GM12865 (cell line): ENCODE measurements at regions not wholly inside any gene's neighbourhood (a gene's known extent, or its start where the extent isn't known, plus 50 kb on each side); places are given as distances from the start of the nearest gene placed in this dataset.
A peak's percentile ranks its signal among the peaks of the same experiment; 100 is the strongest.

Experiments used
- DNase-seq: peaks from one replicate; pipeline ENCODE4 v3.0.0; 2010; ENCODE audit warnings: low read depth
- H3K4me3 ChIP-seq: 2 replicates; pipeline ENCODE4 v1.5.1; 2011; ENCODE audit warnings: mild to moderate bottlenecking, low read depth, low read length, control low read depth
- CTCF ChIP-seq: IDR thresholded peaks from 2 replicates; pipeline ENCODE4 v1.5.1; 2011; ENCODE audit warnings: low read length, control low read depth, low read depth, inconsistent platforms; ENCODE audit not compliant: insufficient read depth; ENCODE audit errors: missing control alignments

- DNase-seq: no peak
- TF ChIP-seq CTCF: no peak
- H3K4me3 ChIP-seq: no peak overlapping the region
These were observed 104.5 kb upstream of the AGA start for GRCh38 chr4:177546745-177547144.

- DNase-seq: no peak
These were observed 105.7 kb upstream of the AGA start for GRCh38 chr4:177547985-177548384.

GRCh38 chr4:177555007-177555574 lies 112.9 kb upstream of the AGA start:
- DNase-seq: peak; percentile 24
- TF ChIP-seq CTCF: peak; percentile 60
- no peak overlapping the region for H3K4me3 ChIP-seq

More at GRCh38 chr4:177547985-177548384, 105.7 kb upstream of the AGA start:
- TF ChIP-seq CTCF: no peak
- H3K4me3 ChIP-seq: no peak overlapping the region

GRCh38 chr4:177557416-177557815 lies 115.2 kb upstream of the AGA start:
- no peak for TF ChIP-seq CTCF
- no peak for DNase-seq
- no peak overlapping the region for H3K4me3 ChIP-seq

- TF ChIP-seq CTCF: no peak
- H3K4me3 ChIP-seq: no peak overlapping the region
- DNase-seq: no peak
These were observed 116.8 kb upstream of the AGA start for GRCh38 chr4:177558995-177559394.

GRCh38 chr4:177562163-177562562 lies 119.9 kb upstream of the AGA start:
- H3K4me3 ChIP-seq: no peak overlapping the region
- DNase-seq: no peak
- TF ChIP-seq CTCF: no peak

GRCh38 chr4:177562859-177563258 lies 120.6 kb upstream of the AGA start:
- no peak overlapping the region for H3K4me3 ChIP-seq
- no peak for DNase-seq
- TF ChIP-seq CTCF: no peak
